CD14-positive monocyte (primary cell): ENCODE measurements at regions not wholly inside any gene's neighbourhood (a gene's known extent, or its start where the extent isn't known, plus 50 kb on each side); places are given as distances from the start of the nearest gene placed in this dataset.

ENCODE experiments used
- DNase-seq, 3 donors: peaks; one replicate each; pipeline ENCODE4 v3.0.0-alpha.2; 2011 to 2022
- H2AFZ ChIP-seq: 2 replicates; pipeline ENCODE4 v1.6.0; 2012; ENCODE audit warnings: mild to moderate bottlenecking, low read depth, low read length, inconsistent platforms; ENCODE audit not compliant: insufficient read depth, poor library complexity, severe bottlenecking
- H3K27ac ChIP-seq, 2 donors: 1 replicate in 1 of 2; 2 replicates in 1 of 2; pipeline ENCODE4 v1.5.1; 2012 to 2013; ENCODE audit warnings: low read length in 2 of 2, control low read depth in 1 of 2, inconsistent platforms in 1 of 2, low read depth in 1 of 2, mild to moderate bottlenecking in 1 of 2
- H3K27me3 ChIP-seq, 2 donors: one replicate each; pipeline versions ENCODE4 v1.6.0 to v1.6.1; 2011 to 2013; ENCODE audit warnings: low read length in 2 of 2; ENCODE audit not compliant: control insufficient read depth in 2 of 2, insufficient read depth in 2 of 2
- H3K36me3 ChIP-seq, 2 donors: replicated peaks in 1 of 2; 1 replicate in 1 of 2; 2 replicates in 1 of 2; pipeline versions ENCODE4 v1.5.1 to v1.6.1; 2012 to 2013; ENCODE audit warnings: low read length in 2 of 2, control low read depth in 1 of 2, inconsistent platforms in 1 of 2, mild to moderate bottlenecking in 1 of 2; ENCODE audit not compliant: insufficient read depth in 2 of 2, control insufficient read depth in 1 of 2
- H3K4me1 ChIP-seq, 2 donors: 1 replicate in 1 of 2; 2 replicates in 1 of 2; pipeline versions ENCODE4 v1.5.1 to v1.6.1; 2012 to 2013; ENCODE audit warnings: low read length in 2 of 2, control low read depth in 1 of 2, inconsistent platforms in 1 of 2, mild to moderate bottlenecking in 1 of 2, moderate library complexity in 1 of 2; ENCODE audit not compliant: insufficient read depth in 2 of 2, control insufficient read depth in 1 of 2
- H3K4me2 ChIP-seq: replicated peaks from 2 replicates; pipeline ENCODE3; 2012; ENCODE audit warnings: low read length, moderate library complexity, mild to moderate bottlenecking; ENCODE audit not compliant: poor library complexity, severe bottlenecking; ENCODE audit errors: extremely low read depth
- H3K4me3 ChIP-seq, 3 experiments: fragments of 200-600 bp in 1 of 3; sonication (generic) in 1 of 3; replicated peaks in 1 of 3; 1 replicate in 2 of 3; 2 replicates in 1 of 3; pipeline ENCODE4 v1.5.1; 2011 to 2013; ENCODE audit warnings: low read length in 3 of 3, mild to moderate bottlenecking in 3 of 3, control low read depth in 2 of 3, low read depth in 2 of 3, inconsistent platforms in 1 of 3, moderate library complexity in 1 of 3
- H3K79me2 ChIP-seq: 2 replicates; pipeline ENCODE4 v1.6.0; 2012; ENCODE audit warnings: mild to moderate bottlenecking, control low read depth, inconsistent platforms, low read length, moderate library complexity; ENCODE audit not compliant: insufficient read depth
- H3K9ac ChIP-seq: 2 replicates; pipeline ENCODE4 v1.6.0; 2017; ENCODE audit warnings: low read length, mild to moderate bottlenecking; ENCODE audit not compliant: insufficient read depth, poor library complexity, severe bottlenecking
- H3K9me3 ChIP-seq, 2 donors: replicated peaks in 1 of 2; 1 replicate in 1 of 2; 2 replicates in 1 of 2; pipeline versions ENCODE4 v1.5.1 to v1.6.1; 2012 to 2013; ENCODE audit warnings: low read length in 2 of 2, control low read depth in 1 of 2; ENCODE audit not compliant: control insufficient read depth in 1 of 2, insufficient read depth in 1 of 2
- H4K20me1 ChIP-seq: 2 replicates; pipeline ENCODE4 v1.6.0; 2012; ENCODE audit warnings: mild to moderate bottlenecking, low read length, control low read depth, moderate library complexity; ENCODE audit not compliant: insufficient read depth
- H3K27ac Mint-ChIP-seq, 7 donors: one replicate each; pipeline ENCODE4 v1.8.0; 2020; ENCODE audit warnings: mild to moderate bottlenecking in 7 of 7, mixed read lengths in 7 of 7, moderate library complexity in 6 of 7, inconsistent platforms in 2 of 7
- H3K27me3 Mint-ChIP-seq, 3 donors: one replicate each; pipeline ENCODE4 v1.8.0; 2021 to 2022; ENCODE audit warnings: low read depth in 3 of 3, mild to moderate bottlenecking in 3 of 3, mixed read lengths in 3 of 3, moderate library complexity in 3 of 3, inconsistent platforms in 1 of 3
- H3K36me3 Mint-ChIP-seq, 2 donors: one replicate each; pipeline ENCODE4 v1.8.0; 2020; ENCODE audit warnings: mixed read lengths in 2 of 2, inconsistent platforms in 1 of 2, mild to moderate bottlenecking in 1 of 2
- H3K4me1 Mint-ChIP-seq: one replicate; pipeline ENCODE4 v1.8.0; 2020; ENCODE audit warnings: mild to moderate bottlenecking, mixed read lengths
- H3K4me3 Mint-ChIP-seq, 2 donors: one replicate each; pipeline ENCODE4 v1.8.0; 2020; ENCODE audit warnings: mild to moderate bottlenecking in 2 of 2, mixed read lengths in 2 of 2, moderate library complexity in 1 of 2
- H3K9me3 Mint-ChIP-seq, 7 donors: one replicate each; pipeline ENCODE4 v1.8.0; 2020 to 2022; ENCODE audit warnings: mixed read lengths in 7 of 7, mild to moderate bottlenecking in 6 of 7, moderate library complexity in 6 of 7, inconsistent platforms in 2 of 7
- CTCF ChIP-seq: fragments of 200-600 bp; IDR thresholded peaks from one replicate; pipeline ENCODE4 v1.8.0; 2022; ENCODE audit warnings: antibody characterized with exemption, mild to moderate bottlenecking
- WGBS: methylation state at CpG from one replicate; pipeline ENCODE4 v1.1.5; 2013; ENCODE audit warnings: missing lambda C conversion rate; ENCODE audit not compliant: insufficient coverage; 5-methylcytosine and 5-hydroxymethylcytosine counted together
- intact Hi-C, 2 donors: fragments of 100-400 bp; cut with micrococcal nuclease; formaldehyde crosslinking; loops; one replicate each; pipeline versions ENCODE4 v1.15.0 to v1.15.1; 2023

GRCh38 chr1:116457946-116458604 is 85.0 kb downstream of the ATP1A1 start:
- H3K4me1 Mint-ChIP-seq = no peaks in the 10 kb centered on the region
- Histone ChIP-seq H2AFZ (no peak overlapping the region), H3K27me3 (peaks cover 0 to 2% of the 10 kb centered on the region in 2 donors), H3K4me2 (no peak overlapping the region), H3K4me3 (no peak overlapping the region), H3K9ac (no peak overlapping the region), H3K79me2 (no peaks in the 10 kb centered on the region), H3K9me3 (no peaks in the 10 kb centered on the region), H3K4me1 (no peaks in the 10 kb centered on the region), H3K27ac (no peak overlapping the region), H3K36me3 (no peaks in the 10 kb centered on the region), H4K20me1 (no peaks in the 10 kb centered on the region)
- H3K27ac Mint-ChIP-seq = no peak overlapping the region
- TF ChIP-seq CTCF = no peak
- intact Hi-C loops = no loop called here
- no peak overlapping the region for H3K4me3 Mint-ChIP-seq
- DNase-seq = no peak
- no peaks in the 10 kb centered on the region for H3K36me3 Mint-ChIP-seq
- 94% methylated on average over 6 of the region's 7 CpGs for WGBS
- peaks cover 5 to 7% (median 6%) of the 10 kb centered on the region in 3 donors for H3K27me3 Mint-ChIP-seq
- peaks cover 0 to 4% (median 0%) of the 10 kb centered on the region in 7 donors for H3K9me3 Mint-ChIP-seq

DNA sequence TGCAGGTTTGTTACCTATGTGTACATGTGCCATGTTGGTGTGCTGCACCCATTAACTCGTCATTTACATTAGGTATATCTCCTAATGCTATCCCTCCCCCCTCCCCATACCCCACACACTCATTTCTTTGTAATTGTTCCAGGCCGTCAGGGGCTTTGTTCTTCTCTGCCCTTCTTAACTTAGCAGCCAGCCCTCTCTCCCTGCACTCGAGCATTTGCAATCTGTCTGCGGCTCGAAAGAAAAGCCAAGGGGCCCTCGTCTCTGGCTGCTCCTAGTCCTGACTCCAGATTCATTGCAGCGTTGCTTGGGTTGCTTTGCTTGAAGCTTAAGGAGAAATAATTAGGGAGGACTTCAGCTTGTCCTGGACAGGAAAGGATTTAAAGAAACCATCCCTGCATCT is 85.7 kb downstream of the ATP1A1 start:
- 96% methylated on average over 4 of the region's 7 CpGs for WGBS
- no peak overlapping the region for H3K4me3 ChIP-seq
- Mint-ChIP-seq H3K27ac (no peak overlapping the region), H3K4me3 (no peak overlapping the region), H3K36me3 (no peaks in the 10 kb centered on the region), H3K9me3 (peaks cover 0 to 4% (median 0%) of the 10 kb centered on the region in 7 donors), H3K27me3 (peaks cover 5 to 7% (median 6%) of the 10 kb centered on the region in 3 donors), H3K4me1 (no peaks in the 10 kb centered on the region)
- no peak for TF ChIP-seq CTCF
- H3K27me3 ChIP-seq = peaks cover 0 to 2% of the 10 kb centered on the region in 2 donors
- H3K27ac ChIP-seq = no peak overlapping the region
- no peaks in the 10 kb centered on the region for H3K4me1 ChIP-seq
- no peaks in the 10 kb centered on the region for H3K36me3 ChIP-seq
- intact Hi-C loops = no loop called here
- no peaks in the 10 kb centered on the region for H4K20me1 ChIP-seq
- H3K79me2 ChIP-seq = no peaks in the 10 kb centered on the region
- no peak for DNase-seq
- no peak overlapping the region for H3K9ac ChIP-seq
- no peak overlapping the region for H2AFZ ChIP-seq
- H3K4me2 ChIP-seq = no peak overlapping the region
- H3K9me3 ChIP-seq = no peaks in the 10 kb centered on the region
